C4-2B (cell line): ENCODE measurements at regions not wholly inside any gene's neighbourhood (a gene's known extent, or its start where the extent isn't known, plus 50 kb on each side); places are given as distances from the start of the nearest gene placed in this dataset.

ENCODE experiments used
- H3K27ac ChIP-seq: fragments of 450-650 bp; 2 replicates; pipeline ENCODE4 v1.5.1; 2017
- CTCF ChIP-seq: fragments of 450-650 bp; conservative IDR thresholded peaks from 2 replicates; pipeline ENCODE4 v1.5.1; 2017; ENCODE audit warnings: mild to moderate bottlenecking
- ZFX ChIP-seq: fragments of 450-650 bp; IDR thresholded peaks from 2 replicates; pipeline ENCODE4 v1.6.1; 2017

GRCh38 chr9:130785053-130785452 lies 50.0 kb upstream of the ABL1 start:
- TF ChIP-seq ZFX (no peak), CTCF (no peak)
- H3K27ac ChIP-seq, result no peak overlapping the region
